Erythroblast (primary cell): ENCODE measurements at regions not wholly inside any gene's neighbourhood (a gene's known extent, or its start where the extent isn't known, plus 50 kb on each side); places are given as distances from the start of the nearest gene placed in this dataset.

Source experiments
- GATA1 ChIP-seq: IDR thresholded peaks from 2 replicates; pipeline ENCODE4 v1.6.1; 2011; ENCODE audit warnings: low read depth, mild to moderate bottlenecking, control low read depth, low read length, moderate library complexity
- POLR2A ChIP-seq: IDR thresholded peaks from 2 replicates; pipeline ENCODE4 v1.6.1; 2011; ENCODE audit warnings: mild to moderate bottlenecking, low read length

GRCh38 chr1:217946511-217946910, 315.4 kb downstream of the SPATA17 start:
- TF ChIP-seq POLR2A (no peak), GATA1 (no peak)
